ENCODE measurements at regions not wholly inside any gene's neighbourhood (a gene's known extent, or its start where the extent isn't known, plus 50 kb on each side); places are given as distances from the start of the nearest gene placed in this dataset.

GRCh38 chr10:130389906-130390305 is 253.7 kb downstream of the GLRX3 start:
- TF ChIP-seq ZNF384 (IDR thresholded peaks at IDR 0.05) = no peak
- no peak for TF ChIP-seq FOXA1 (IDR thresholded peaks at IDR 0.05)

Data from HEK293T (cell line).